Spleen (tissue), 7 donors: ENCODE measurements at regions not wholly inside any gene's neighbourhood (a gene's known extent, or its start where the extent isn't known, plus 50 kb on each side); places are given as distances from the start of the nearest gene placed in this dataset.

Experiments
- POLR2A ChIP-seq, 3 donors: fragments of 450-650 bp; IDR thresholded peaks; one replicate each; pipeline ENCODE4 v1.5.1; 2017; ENCODE audit warnings: antibody characterized with exemption in 3 of 3, mild to moderate bottlenecking in 1 of 3
- POLR2AphosphoS5 ChIP-seq, 3 donors: sonication (generic); formaldehyde crosslinking; IDR thresholded peaks; one replicate each; pipeline ENCODE4 v1.5.1; 2017; ENCODE audit warnings: antibody characterized with exemption in 3 of 3
- TF ChIP-seq, protein P1 (sequence below), 11 experiments: fragments of 200-600 bp in 7 of 11; fragments of 450-650 bp in 4 of 11; sonication (generic) in 4 of 11; IDR thresholded peaks in 8 of 11; conservative IDR thresholded peaks in 3 of 11; 1 replicate in 7 of 11; 2 replicates in 4 of 11; pipeline versions ENCODE4 v1.4.0 to v1.8.0; 2016 to 2021; ENCODE audit warnings: antibody characterized with exemption in 11 of 11, inconsistent platforms in 4 of 11, mild to moderate bottlenecking in 1 of 11
- donor health status: DM: no; HTN: no; CAD: no; lungs with moderate emphysema.
- donor health status: DM: no; HTN: no; CAD: no.
- donor health status: DM: no; HTN: no; CAD: no.

DNA sequence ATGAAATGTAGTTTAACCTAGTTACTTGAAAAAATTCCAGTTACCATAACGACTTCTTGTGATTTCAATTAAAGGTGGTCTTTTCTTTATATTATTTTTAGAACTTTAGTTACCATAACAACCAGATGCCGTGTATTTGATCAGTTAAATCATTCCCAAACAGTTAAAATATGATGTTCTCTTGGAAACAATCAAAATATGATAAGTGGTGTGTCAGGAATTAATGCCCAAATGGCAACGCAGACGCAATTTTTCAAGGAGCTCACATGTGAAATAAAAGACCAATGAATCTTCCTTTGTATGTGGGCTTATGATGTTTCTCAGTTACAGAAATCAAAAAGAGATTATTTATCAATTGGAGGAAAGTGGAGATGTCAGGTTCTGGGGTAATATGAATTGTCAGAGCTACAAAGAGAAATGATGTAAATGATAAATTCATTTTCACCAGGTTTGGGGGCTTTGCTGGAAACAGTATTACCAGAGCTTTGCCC is 189.1 kb upstream of the PARD3B start:
- TF ChIP-seq, protein P1, sequence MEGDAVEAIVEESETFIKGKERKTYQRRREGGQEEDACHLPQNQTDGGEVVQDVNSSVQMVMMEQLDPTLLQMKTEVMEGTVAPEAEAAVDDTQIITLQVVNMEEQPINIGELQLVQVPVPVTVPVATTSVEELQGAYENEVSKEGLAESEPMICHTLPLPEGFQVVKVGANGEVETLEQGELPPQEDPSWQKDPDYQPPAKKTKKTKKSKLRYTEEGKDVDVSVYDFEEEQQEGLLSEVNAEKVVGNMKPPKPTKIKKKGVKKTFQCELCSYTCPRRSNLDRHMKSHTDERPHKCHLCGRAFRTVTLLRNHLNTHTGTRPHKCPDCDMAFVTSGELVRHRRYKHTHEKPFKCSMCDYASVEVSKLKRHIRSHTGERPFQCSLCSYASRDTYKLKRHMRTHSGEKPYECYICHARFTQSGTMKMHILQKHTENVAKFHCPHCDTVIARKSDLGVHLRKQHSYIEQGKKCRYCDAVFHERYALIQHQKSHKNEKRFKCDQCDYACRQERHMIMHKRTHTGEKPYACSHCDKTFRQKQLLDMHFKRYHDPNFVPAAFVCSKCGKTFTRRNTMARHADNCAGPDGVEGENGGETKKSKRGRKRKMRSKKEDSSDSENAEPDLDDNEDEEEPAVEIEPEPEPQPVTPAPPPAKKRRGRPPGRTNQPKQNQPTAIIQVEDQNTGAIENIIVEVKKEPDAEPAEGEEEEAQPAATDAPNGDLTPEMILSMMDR (IDR thresholded peaks at IDR 0.05 in 8 of 11, conservative IDR thresholded peaks at IDR 0.05 in 3 of 11): no peak
- TF ChIP-seq POLR2A (IDR thresholded peaks at IDR 0.05) (no peak), POLR2AphosphoS5 (IDR thresholded peaks at IDR 0.05) (no peak)
